ENCODE measurements at regions not wholly inside any gene's neighbourhood (a gene's known extent, or its start where the extent isn't known, plus 50 kb on each side); places are given as distances from the start of the nearest gene placed in this dataset.

GRCh38 chr15:91566141-91566540 lies 287.4 kb upstream of the SLCO3A1 start:
- no TSS peak for BruUV-seq (replicated peaks)
- Histone ChIP-seq H2AFZ (ENCODE audit: control insufficient read depth, low read depth, low read length) (no peak overlapping the region), H3K9ac (ENCODE audit: control insufficient read depth, insufficient read depth, low read length) (no peak overlapping the region), H3K27me3 (replicated peaks in 1 of 2; ENCODE audit: control insufficient read depth in 2 of 2, insufficient read depth in 2 of 2, low read length in 1 of 2) (no peaks in the 10 kb centered on the region; a peak in 1 of 4 replicates), H3K9me3 (replicated peaks; ENCODE audit: control insufficient read depth, insufficient read depth, low read length) (no peaks in the 10 kb centered on the region), H3K4me3 (no peak overlapping the region), H3K27ac (ENCODE audit: control insufficient read depth, insufficient read depth) (no peak overlapping the region), H3K36me3 (ENCODE audit: control insufficient read depth in 2 of 2, insufficient read depth in 2 of 2, low read length in 1 of 2) (no peaks in the 10 kb centered on the region), H4K20me1 (ENCODE audit: control insufficient read depth, insufficient read depth) (no peaks in the 10 kb centered on the region), H3K4me2 (ENCODE audit: control insufficient read depth, insufficient read depth) (no peak overlapping the region), H3K79me2 (ENCODE audit: control insufficient read depth, insufficient read depth, low read length) (no peaks in the 10 kb centered on the region), H3K4me1 (ENCODE audit: control insufficient read depth, insufficient read depth, low read length) (no peaks in the 10 kb centered on the region)
- ChIA-PET RAD21 (ENCODE audit: unreplicated experiment) (no interaction called here), POLR2A (no interaction called here), CTCF (no interaction called here), SMC1A (ENCODE audit: uncharacterized antibody, unreplicated experiment) (no interaction called here)
- 0% methylated on average over 4 of the region's 4 CpGs for WGBS (ENCODE audit: insufficient coverage, insufficient replicate concordance, low lambda C conversion rate, missing lambda C conversion rate)
- intact Hi-C loops (cut with micrococcal nuclease; ENCODE audit: unreplicated experiment) (no loop called here), in situ Hi-C loops (cut with MboI) (no loop called here)
- DNase-seq (ENCODE audit: low read depth, low spot score) (no peak), FAIRE-seq (no peak), ATAC-seq (no peak)
- no peak for TF ChIP-seq MEF2A (IDR thresholded peaks at IDR 0.05; ENCODE audit: insufficient read depth, low read depth, low read length)
- TF ChIP-seq YY1 (IDR thresholded peaks at IDR 0.05; ENCODE audit: low read depth, low read length) = no peak
- no peak for TF ChIP-seq POLR2AphosphoS5 (IDR thresholded peaks at IDR 0.05; ENCODE audit: low read length)
- TF ChIP-seq CBX3 (IDR thresholded peaks at IDR 0.05; ENCODE audit: borderline replicate concordance, low read depth) = no peak
- no peak for TF ChIP-seq RAD51 (IDR thresholded peaks at IDR 0.05)
- TF ChIP-seq YBX1 (IDR thresholded peaks at IDR 0.05) = no peak
- no peak for TF ChIP-seq E2F8 (IDR thresholded peaks at IDR 0.05; ENCODE audit: low read depth, partially characterized antibody)
- TF ChIP-seq ZBTB4 (CRISPR knock-in tag; IDR thresholded peaks at IDR 0.05) = no peak
- TF ChIP-seq POLR2A (IDR thresholded peaks at IDR 0.05; ENCODE audit: low read depth, low read length) = no peak
- no peak for TF ChIP-seq CUX1 (IDR thresholded peaks at IDR 0.05; ENCODE audit: insufficient replicate concordance, low read depth, low read length)
- no peak for TF ChIP-seq NKRF (conservative IDR thresholded peaks at IDR 0.05)
- no peak for TF ChIP-seq PAX8 (IDR thresholded peaks at IDR 0.05)
- TF ChIP-seq ESRRA (IDR thresholded peaks at IDR 0.05; ENCODE audit: low read length) = no peak
